HG03439 (cell line): ENCODE measurements at regions not wholly inside any gene's neighbourhood (a gene's known extent, or its start where the extent isn't known, plus 50 kb on each side); places are given as distances from the start of the nearest gene placed in this dataset.

ENCODE experiments used
- ATAC-seq: cut with Tn5 transposase; IDR thresholded peaks from one replicate; pipeline ENCODE4 v1.9.1; 2021; ENCODE audit warnings: mild to moderate bottlenecking, moderate library complexity; ENCODE audit not compliant: unreplicated experiment

DNA sequence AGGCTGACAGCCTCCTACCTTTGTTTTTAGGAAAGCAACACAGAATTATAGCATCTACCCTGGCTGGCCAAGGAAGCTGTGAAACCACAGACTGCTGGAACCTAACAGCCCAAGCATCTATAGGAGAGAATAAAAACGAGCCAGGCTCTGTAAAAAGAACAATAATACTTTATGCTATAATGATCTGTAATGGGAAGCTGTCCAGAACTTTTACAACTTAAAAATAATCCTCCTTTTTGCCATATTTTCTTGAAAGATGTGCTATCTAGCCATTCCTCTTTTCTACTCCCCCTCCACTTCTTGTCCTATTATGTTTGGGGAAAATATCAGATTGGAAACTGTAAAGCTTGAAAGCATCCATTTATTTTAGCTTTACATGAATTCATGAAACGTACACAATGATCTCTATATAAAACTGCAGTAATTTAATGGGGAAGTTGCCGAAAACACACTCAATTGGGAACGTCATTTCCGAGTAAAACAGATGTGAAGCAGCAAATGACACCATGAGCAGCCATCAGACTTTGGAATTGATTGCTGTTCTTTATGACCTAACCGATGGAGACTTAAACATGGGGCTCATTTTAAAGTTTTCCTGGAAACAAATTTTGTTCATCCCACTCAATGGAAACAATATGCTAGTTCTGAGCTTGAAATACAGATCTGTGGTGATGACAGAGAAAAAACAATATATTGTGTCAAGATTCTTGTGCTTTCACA, 450.3 kb upstream of the CLINT1 start:
- ATAC-seq: no peak

DNA sequence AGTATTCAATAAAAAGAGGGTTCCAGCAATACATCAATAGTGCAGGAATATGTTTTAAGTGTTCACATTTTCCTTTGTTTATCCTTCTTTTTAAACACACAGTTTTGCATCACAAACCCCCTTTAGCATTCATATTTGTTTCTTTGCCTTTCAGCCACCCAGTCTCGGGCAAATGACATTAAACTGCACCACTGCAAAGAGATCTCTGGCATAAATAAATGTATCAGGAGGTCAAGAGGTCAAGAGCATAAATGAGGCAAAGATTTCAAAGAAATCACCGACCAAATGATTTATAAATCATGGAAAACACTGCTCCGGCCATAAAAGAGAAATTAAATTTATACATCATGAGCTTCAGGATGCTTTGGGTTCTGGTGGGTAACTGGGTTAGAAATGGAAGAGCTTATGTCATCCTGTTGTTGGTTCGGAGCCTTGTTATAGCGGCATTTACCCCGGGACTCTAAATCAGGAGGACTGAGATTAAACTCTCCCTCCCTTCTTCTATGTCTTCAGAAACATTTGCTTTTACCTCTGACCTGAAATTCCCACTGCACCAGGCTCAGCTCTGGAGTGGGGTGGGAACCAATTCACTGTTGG, 449.6 kb upstream of the CLINT1 start:
- ATAC-seq: no peak

DNA sequence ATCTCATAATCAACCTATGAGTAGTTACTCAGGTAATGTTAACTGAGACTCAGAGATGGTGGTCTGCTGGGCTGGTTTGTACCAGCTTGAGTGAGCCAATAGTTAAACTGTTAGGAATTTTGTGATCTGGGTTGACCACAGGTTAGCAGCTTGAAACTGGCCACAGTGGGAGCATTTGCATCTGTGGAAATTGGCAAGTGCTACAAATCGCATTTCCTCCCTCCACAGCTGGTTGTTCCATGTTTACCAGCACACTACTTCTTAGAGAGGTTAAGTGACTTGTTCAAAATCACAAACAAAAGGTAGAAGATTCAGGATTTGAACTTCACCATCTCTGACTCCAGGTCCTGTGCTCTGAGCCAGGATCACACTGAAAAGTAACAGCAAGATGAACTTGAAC, 446.9 kb upstream of the CLINT1 start:
- ATAC-seq: no peak

DNA sequence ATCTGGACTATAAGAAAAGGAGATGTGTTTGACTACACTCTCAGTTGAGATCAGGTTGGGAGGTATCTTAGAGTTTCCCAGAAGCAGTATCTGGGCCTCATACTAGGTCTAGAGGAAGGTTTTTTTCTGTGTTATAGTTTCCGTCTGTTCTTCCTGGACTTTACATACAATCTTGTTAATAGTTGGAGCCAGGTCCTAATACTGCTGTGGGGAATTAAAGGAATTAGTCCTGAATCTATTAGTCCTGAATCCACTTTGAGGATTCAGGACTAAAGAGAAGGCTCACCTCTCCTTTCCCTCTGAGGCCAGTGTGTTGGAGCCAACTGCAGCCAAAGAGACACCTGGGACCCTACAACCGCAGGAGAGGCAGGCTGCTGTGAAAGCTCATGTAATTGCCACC, 445.7 kb upstream of the CLINT1 start:
- no peak for ATAC-seq

DNA sequence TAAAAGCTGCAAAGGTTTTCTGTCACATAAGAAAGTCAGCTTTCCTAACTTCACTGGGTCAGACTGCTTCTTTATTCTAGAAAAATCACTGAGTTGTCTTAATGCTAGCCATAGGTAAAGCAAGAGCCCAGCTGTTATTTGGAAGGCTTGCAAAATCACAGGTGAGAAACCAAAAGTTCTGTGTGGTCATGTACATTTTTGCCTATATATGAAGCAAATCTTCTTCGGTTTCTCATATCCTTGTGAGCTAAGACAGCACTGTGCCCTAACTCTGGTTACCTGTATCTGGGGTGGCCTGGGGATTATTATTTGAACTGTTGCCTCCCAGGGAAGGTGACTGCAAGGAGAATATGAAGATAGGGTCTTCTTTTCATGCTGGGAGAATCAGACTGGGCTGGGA, 444.9 kb upstream of the CLINT1 start:
- ATAC-seq: no peak

DNA sequence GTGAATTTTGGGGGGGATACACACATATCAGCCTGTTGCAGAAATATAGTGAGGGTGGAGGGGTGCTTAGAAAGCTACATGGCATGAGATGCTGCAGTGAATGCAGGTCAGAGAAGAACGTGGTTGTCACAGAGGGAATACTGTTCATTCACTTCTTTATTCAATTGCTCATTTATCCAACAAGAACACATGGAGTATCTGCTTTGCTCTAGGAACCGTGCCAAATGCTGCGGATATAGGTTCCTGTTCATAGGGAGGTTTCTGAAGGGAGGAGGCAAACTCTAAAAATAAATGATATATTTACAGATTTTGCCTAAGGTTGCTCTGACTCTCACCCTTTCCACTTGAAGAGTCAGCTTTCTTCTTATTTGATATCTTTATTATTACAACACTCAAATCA, 444.3 kb upstream of the CLINT1 start:
- no peak for ATAC-seq

DNA sequence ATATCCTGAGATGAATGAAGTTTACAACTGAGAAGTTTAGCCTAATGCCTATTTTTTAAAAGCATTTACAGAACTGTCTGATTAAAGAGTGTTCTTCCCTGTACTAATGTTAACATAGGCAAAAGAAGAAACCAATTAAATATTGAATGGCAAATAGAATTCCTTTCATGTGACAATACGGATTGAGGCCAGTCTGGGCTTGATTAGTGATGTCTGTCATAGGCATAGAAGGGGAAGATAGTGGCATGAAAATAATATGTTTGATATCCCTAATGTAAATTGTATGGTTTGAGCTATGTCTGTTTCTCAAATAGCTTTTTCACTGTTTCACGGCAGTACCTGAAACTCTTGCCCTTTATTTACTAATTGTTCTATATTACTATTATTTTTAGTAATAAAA, 443.1 kb upstream of the CLINT1 start:
- ATAC-seq: no peak

DNA sequence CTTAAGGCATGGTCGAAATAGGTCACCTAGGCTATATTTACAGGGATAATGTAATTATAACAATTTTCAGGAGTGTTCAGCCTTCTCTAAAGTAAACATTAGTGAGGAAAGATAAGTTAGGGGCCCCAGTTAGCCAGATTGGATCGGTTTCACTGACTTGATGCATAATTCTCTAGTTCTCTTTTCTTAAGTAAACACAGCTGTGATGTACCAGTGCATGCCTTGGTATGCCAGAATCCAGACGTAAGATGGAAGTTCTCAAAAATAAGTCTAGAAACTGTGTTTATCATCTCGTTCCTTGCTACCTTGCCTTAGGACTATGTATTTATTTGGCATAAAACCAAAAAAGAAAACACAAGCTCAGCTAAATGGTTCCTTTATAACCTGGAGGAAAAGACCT, 442.2 kb upstream of the CLINT1 start:
- ATAC-seq: no peak

DNA sequence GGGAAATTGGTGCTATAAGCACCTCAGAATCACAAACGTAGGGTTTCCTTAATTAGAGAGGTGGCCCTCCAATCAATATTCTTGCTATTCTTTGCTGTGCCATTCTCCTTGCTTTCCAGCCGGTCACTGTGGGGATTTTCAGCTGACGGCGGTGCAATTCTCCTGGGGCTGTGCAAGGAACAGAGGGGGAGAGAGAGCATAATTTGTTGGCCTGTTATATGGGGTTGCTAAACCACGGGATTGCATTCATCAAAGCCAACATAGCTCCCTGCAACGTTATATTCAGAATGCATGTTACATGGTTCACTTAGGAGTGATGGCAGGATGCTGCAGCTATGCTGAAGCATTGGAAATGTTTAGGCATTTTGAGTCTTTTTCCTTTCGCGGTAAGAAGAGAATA, 441.3 kb upstream of the CLINT1 start:
- ATAC-seq: no peak

DNA sequence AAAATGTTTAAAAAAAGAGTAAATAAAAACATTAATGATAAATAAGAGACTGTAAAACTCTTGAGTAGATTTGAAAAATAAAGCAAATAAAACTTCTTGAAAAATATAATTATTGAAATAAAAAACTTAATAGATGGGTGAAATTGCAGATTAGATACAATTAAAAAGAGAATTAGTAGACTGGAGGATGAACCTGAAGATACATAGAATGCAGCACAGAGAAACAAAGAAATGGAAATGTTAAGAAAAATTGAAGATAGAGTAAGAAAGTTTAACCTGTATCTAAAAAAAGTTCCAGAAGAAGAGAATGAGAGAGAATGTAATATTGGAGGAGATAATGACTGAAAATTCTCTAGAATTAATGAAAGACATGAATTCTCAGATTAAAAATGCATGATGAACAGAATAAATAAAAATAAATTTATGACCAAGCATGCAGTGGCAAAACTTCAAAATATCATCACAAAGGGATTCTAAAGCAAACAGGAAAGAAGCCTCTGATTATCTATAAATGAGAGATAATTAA, 438.1 kb upstream of the CLINT1 start:
- no peak for ATAC-seq

DNA sequence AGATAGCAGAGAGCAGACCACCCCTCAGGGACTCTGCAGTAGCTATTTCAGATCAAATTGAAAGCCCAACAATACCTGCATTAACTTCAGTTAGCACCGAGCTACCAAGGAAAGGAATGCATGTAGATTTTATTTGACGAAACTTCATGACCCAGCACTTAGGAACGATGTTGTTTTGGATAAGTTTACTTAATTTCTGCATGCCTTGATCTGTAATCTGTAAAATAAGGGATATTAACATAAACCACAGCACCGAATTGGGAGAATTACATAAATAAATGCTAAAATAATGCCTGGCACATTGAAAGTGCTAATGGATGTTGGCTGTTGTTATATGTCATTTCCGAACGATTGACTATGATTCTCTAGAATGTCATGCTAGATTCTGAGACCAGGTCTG, 435.8 kb upstream of the CLINT1 start:
- ATAC-seq: no peak

DNA sequence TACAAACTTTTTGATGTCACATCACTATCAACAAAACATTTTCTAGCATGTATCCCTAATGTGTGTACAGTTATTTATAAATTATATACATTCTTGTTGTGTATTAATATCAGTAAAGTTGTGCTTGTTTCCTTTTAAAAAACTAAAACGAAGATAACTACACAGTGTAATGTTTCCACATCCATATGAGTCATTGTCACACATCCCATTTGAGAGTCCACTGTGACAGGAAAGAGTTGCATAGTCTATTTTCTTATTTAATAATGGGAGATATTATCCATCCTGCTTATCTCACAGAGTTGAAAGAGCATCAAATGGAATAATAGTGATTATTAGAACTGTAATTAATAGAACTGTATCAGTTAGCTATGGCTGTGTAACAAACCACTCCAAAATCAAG, 434.0 kb upstream of the CLINT1 start:
- no peak for ATAC-seq

DNA sequence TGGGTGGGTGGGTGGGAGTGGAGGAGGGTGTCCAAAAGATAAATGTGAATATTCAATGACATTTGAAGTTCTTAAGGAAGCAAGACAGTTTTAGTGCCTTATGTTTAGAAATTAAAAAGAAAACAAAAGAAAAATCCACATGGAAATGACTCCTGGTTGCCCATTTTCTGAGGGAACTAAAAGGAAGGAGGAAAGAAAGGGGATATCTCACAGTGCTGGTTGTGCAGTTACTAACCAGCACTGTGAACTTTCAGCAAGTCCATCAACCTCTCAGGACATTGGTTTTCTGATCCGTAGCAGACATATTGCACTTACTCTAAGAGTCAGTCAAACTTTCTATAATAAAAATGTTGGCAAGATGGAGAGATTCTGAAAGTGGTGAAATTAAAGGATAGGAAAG, 431.0 kb upstream of the CLINT1 start:
- ATAC-seq: no peak

DNA sequence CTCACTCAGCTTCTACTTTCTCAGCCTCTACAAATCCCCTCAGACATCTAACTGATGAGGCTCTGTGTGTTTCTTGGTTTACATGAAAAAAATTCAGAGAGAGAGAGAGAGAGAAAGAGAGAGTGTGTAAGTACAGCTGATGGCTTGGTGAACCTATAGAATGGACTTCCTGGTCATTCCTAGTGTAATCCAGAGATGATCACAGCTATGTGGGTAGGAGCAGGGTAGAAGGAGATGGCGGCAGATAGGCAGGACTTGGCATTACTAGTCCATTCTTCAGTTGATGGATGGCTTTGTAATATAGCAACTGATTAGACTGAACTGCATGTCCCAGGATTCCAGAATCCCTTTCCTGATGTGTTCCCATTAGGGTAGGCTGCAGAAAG, 429.3 kb upstream of the CLINT1 start:
- no peak for ATAC-seq

DNA sequence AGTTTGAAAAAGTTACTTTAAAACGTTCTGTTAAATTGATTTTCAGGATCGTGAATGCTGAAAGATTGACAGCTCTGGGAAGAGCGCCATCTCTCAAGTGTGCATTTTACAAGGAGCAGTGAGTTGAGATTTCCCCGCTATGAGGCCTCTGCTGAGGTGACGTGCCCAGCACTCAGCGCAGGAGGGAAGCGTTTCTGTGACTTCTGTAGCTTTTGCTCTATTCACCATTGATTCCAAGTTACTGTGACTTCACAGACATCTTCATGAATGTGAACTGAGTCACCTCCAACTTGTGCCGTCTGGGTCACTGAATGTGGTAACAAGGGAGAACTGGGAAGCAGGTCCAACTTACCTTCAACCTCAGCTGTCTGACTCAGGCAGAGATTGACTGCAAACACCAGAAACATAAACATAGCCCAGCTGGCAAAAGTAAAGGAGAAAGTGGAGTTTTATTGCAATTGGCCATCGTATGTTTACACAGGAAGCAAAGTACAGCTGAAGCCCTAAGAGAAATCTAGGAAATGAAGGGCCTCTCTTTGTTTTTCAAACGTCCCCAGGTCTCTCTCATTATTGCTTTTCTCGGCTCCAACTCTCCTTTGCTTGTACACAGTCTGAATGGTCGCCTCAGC, 428.8 kb upstream of the CLINT1 start:
- ATAC-seq: no peak

DNA sequence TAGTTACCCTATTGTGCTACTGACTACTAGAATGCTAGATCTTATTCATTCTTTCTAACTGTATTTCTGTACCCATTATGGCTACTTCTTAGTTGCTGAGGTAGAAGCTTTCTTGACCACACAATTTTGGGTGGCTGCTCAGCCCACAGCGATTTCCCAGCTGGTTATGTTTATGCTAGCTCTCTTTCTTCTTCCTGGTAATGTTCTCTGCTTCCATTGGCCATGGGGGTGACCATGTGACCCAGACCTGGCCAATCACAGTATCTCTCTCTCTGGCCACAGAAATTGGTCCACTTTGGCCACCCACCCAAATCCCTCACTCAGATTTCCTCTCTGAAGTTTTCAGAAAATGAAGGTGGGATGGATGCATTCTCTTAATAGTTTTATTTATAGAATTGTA, 427.9 kb upstream of the CLINT1 start:
- no peak for ATAC-seq

DNA sequence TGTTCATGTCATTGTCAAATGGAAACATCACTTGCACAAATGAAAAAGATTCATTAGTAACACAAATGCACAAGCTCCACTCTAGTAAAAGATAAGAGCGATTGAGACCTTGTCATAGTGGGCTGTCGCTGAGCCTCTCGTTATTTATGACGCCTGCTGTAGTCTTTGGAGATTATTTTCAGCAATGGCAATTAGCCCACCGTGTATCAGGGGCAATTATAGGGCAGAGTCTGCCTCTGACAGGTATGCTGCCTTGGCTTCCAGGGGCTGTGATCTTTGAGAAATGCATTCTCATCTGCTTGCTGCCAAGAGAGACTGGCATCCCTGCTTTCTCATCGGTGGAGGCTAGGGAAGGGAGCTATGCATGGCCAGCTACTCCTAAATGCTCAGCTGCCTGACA, 426.8 kb upstream of the CLINT1 start:
- no peak for ATAC-seq

DNA sequence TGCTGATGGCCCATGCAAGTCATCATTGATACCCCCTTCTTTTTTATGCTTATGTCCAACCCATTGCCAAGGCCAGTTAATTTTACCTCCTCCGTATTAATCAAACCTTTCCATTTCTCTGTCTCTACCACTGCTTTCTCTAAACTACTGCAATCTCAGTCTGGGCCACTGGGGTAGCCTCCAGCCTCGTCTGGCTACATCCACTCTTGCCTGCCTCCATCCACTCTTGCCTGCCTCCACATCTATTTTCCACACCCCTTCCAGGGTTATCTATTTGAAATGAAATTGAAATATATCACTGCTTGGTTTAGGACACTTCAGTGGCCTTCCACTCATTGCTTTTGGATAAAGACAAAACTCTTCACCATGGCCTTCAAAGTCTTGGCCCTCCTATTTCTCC, 425.3 kb upstream of the CLINT1 start:
- ATAC-seq: no peak

DNA sequence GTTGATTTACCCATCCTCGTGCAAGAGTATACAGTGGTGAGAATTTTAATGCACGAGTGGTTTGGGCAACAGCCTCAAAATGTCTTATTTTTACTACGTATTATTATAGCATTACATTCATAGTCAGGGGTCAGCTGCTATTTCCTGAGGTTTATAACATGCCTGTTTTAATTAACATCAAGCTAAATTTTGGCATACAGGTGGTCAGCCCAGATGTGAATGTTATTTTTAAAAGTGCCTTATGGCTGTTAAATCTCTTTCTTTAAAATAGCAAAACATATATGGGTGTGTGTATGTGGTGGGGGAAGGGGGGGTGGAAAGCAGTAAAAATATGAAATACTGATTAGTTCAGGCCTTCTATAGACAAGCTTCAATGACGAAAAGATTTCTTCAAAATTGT, 424.5 kb upstream of the CLINT1 start:
- no peak for ATAC-seq

DNA sequence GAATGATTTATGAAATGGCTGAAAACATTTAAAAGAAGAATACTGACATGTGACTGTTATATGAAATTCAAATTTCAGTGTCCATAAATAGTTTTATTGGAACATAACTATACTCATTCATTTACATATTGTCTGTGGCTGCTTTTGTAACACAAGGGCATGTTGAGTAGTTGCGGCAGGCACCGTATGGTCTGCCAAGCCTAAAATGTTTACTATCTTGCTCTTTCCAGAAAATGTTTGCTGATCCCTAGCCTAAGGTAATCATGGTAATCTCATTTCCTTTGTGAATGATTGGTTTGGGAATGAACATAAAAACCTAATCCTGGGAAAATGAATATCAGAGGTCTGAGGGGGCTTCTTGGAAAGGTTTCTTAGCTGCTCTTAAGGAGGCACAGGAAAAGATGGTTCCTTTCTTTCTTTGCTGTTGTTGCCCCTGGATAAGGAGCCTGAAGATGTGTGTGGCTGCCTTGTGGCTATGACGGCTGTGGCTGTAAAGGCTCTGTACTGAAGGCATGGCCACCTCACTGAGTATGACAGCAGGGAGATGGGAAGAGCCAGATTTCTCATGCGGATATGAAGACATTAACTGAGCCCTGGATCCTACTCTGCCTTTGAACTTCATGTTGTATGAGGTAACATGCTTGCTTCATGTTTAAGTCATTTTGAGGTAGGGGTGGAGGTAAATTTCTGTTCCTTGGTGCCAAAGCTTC, 419.4 kb upstream of the CLINT1 start:
- no peak for ATAC-seq

DNA sequence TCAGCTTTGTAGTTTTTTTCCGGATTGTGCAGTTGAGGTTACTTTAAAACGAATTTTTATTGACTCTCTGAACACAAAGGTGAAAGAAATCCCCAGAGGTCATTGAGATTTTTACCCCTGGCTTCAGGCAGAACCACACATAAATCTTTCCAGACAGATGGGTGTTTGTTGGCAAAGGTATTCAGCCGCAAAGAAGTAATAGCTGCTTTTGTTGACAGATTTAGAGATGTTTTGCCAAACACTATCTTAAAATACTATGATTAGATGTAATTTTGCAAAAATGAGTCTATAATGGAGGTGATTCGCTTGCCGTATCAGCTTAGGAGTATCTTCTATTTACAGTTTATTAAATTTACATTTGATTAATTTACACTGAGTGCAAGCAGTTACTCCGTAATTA, 418.3 kb upstream of the CLINT1 start:
- ATAC-seq: no peak

DNA sequence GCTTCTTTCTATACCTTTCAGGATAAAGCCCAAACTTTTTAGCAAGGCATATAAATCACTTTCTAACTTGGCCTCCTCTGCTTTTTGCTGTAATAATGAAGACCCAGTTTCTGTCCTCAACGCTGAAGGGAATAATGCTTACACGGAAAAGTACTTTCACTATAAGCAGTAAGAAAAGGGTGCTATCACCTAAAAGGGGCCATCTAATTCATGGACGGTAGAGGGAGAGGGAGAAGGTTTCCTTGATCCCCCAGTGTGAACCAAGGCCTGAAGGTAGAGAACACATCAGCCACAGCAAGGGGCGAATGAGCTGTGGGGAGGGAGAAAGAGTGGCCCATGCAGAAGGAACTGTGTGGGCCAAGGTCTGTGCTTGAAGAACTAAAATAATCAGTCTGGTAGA, 417.7 kb upstream of the CLINT1 start:
- ATAC-seq: no peak
